Osteoblast (primary cell): ENCODE measurements at regions not wholly inside any gene's neighbourhood (a gene's known extent, or its start where the extent isn't known, plus 50 kb on each side); places are given as distances from the start of the nearest gene placed in this dataset.

ENCODE experiments used
- DNase-seq: peaks from one replicate; pipeline ENCODE4 v3.0.0; 2011; ENCODE audit warnings: low spot score, mixed read lengths; ENCODE audit not compliant: insufficient read length; ENCODE audit errors: missing footprints
- H2AFZ ChIP-seq: 2 replicates; pipeline ENCODE4 v1.6.0; 2011; ENCODE audit warnings: mild to moderate bottlenecking, low read length
- H3K27ac ChIP-seq: 2 replicates; pipeline ENCODE4 v1.5.1; 2011; ENCODE audit warnings: mild to moderate bottlenecking, low read depth, low read length, moderate library complexity
- H3K27me3 ChIP-seq: 2 replicates; pipeline ENCODE4 v1.6.0; 2012; ENCODE audit warnings: mild to moderate bottlenecking, control low read depth, inconsistent platforms, low read length, moderate library complexity; ENCODE audit not compliant: insufficient read depth
- H3K36me3 ChIP-seq: 2 replicates; pipeline ENCODE4 v1.5.1; 2011; ENCODE audit warnings: mild to moderate bottlenecking, low read length, control low read depth, moderate library complexity; ENCODE audit not compliant: insufficient read depth
- H3K4me1 ChIP-seq: 2 replicates; pipeline ENCODE4 v1.5.1; 2011; ENCODE audit warnings: mild to moderate bottlenecking, low read length, control low read depth, moderate library complexity; ENCODE audit not compliant: insufficient read depth
- H3K4me2 ChIP-seq: 2 replicates; pipeline ENCODE4 v1.6.0; 2011; ENCODE audit warnings: mild to moderate bottlenecking, low read length; ENCODE audit not compliant: insufficient read depth
- H3K4me3 ChIP-seq: fragments of 200-600 bp; sonication (generic); 3 replicates; pipeline ENCODE4 v1.5.1; 2012; ENCODE audit warnings: mild to moderate bottlenecking, low read length, inconsistent platforms; ENCODE audit not compliant: insufficient read depth
- H3K79me2 ChIP-seq: 2 replicates; pipeline ENCODE4 v1.6.0; 2012; ENCODE audit warnings: mild to moderate bottlenecking, low read length, control low read depth, inconsistent platforms; ENCODE audit not compliant: insufficient read depth
- H3K9me3 ChIP-seq: 2 replicates; pipeline ENCODE4 v1.5.1; 2011; ENCODE audit warnings: low read depth, low read length, control low read depth
- H4K20me1 ChIP-seq: 2 replicates; pipeline ENCODE4 v1.6.0; 2012; ENCODE audit warnings: mild to moderate bottlenecking, low read length, control low read depth; ENCODE audit not compliant: insufficient read depth
- TF ChIP-seq, protein P1 (sequence below): IDR thresholded peaks from 2 replicates; pipeline ENCODE4 v1.5.1; 2011; ENCODE audit warnings: mild to moderate bottlenecking, low read depth, low read length, moderate library complexity; ENCODE audit errors: extremely low read depth

DNA sequence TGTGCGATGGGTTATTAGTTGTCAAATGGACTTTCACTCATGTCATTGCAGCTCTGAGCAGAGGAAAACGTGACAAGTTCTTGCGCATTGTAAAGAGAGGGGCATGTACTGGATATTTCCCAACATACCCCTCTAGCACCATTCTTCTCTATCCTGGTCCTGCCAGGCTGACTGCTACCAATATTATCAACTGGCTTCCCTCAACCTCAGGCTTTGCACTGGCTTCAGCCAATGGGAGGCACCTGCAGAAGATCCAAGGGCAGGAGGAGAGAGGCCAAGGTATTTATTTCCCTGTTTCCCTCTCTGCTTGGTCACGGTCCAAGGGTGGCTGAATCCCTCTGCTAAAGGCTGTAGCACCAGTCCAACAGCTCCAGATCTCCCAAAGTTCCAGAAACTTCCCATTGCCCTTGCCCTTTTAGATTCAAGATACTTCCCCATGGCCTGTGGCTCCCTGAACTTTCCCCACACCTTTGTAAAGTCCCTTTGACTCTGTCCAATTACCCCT lies 175.6 kb upstream of the NECTIN1 start:
- H4K20me1 ChIP-seq = no peaks in the 10 kb centered on the region
- no peaks in the 10 kb centered on the region for H3K9me3 ChIP-seq
- H3K27ac ChIP-seq = no peak overlapping the region
- H3K36me3 ChIP-seq = no peaks in the 10 kb centered on the region
- peaks cover 7% of the 10 kb centered on the region for H3K27me3 ChIP-seq
- H3K4me1 ChIP-seq = no peaks in the 10 kb centered on the region
- H3K4me2 ChIP-seq = no peak overlapping the region
- no peak overlapping the region for H2AFZ ChIP-seq
- H3K79me2 ChIP-seq = no peaks in the 10 kb centered on the region
- TF ChIP-seq, protein P1, sequence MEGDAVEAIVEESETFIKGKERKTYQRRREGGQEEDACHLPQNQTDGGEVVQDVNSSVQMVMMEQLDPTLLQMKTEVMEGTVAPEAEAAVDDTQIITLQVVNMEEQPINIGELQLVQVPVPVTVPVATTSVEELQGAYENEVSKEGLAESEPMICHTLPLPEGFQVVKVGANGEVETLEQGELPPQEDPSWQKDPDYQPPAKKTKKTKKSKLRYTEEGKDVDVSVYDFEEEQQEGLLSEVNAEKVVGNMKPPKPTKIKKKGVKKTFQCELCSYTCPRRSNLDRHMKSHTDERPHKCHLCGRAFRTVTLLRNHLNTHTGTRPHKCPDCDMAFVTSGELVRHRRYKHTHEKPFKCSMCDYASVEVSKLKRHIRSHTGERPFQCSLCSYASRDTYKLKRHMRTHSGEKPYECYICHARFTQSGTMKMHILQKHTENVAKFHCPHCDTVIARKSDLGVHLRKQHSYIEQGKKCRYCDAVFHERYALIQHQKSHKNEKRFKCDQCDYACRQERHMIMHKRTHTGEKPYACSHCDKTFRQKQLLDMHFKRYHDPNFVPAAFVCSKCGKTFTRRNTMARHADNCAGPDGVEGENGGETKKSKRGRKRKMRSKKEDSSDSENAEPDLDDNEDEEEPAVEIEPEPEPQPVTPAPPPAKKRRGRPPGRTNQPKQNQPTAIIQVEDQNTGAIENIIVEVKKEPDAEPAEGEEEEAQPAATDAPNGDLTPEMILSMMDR = no peak
- no peak overlapping the region for H3K4me3 ChIP-seq
- DNase-seq = no peak

DNA sequence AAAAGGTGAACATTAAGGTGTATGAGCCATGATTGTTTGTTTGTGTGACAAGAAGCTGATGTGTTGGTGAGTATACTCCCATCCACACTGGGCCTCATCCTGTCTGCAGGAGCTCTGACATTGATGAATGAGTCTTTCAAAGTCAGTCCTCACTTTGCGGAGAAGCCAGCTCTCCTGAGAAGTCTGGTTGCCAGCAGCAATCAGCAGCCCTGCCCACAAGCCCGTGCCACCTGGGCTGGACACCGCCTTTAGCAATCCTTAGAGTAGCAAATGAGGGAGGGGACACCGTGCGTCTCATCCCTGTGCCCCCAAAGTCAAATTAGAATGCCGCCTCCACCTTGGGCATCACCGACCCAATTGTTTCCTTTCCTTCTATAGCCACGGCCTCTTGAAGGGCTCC lies 174.8 kb upstream of the NECTIN1 start:
- no peaks in the 10 kb centered on the region for H3K9me3 ChIP-seq
- H3K4me1 ChIP-seq = no peaks in the 10 kb centered on the region
- no peaks in the 10 kb centered on the region for H3K79me2 ChIP-seq
- H3K27me3 ChIP-seq = peaks cover 3% of the 10 kb centered on the region
- no peaks in the 10 kb centered on the region for H4K20me1 ChIP-seq
- H3K4me2 ChIP-seq = no peak overlapping the region
- no peak for DNase-seq
- TF ChIP-seq, protein P1 = no peak
- H2AFZ ChIP-seq = no peak overlapping the region
- no peaks in the 10 kb centered on the region for H3K36me3 ChIP-seq
- H3K4me3 ChIP-seq = no peak overlapping the region
- H3K27ac ChIP-seq = no peak overlapping the region

DNA sequence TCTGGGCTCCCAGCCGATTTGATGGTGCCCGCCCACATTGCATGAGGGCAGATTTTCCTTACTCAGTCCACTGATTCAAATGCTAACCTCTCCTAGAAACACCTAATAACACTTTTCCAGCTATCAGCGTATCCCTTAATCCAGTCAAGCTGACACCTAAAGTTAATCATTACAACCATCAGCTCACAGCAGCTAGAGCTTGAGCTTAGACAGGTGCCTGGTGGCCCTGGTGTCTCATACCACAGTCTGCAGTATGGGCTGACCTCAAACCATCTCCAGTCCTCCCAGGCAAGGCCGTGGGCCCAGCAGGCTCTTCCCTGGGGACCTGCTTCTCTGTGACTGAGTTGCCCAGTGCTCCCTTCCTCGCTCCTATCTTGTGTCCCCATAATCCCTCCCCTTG lies 174.4 kb upstream of the NECTIN1 start:
- no peaks in the 10 kb centered on the region for H3K4me1 ChIP-seq
- no peaks in the 10 kb centered on the region for H3K36me3 ChIP-seq
- H4K20me1 ChIP-seq = no peaks in the 10 kb centered on the region
- no peaks in the 10 kb centered on the region for H3K9me3 ChIP-seq
- no peak for DNase-seq
- H3K27me3 ChIP-seq = peaks cover 3% of the 10 kb centered on the region
- no peak overlapping the region for H2AFZ ChIP-seq
- no peak overlapping the region for H3K4me3 ChIP-seq
- TF ChIP-seq, protein P1 = no peak
- H3K79me2 ChIP-seq = no peaks in the 10 kb centered on the region
- no peak overlapping the region for H3K4me2 ChIP-seq
- H3K27ac ChIP-seq = no peak overlapping the region

DNA sequence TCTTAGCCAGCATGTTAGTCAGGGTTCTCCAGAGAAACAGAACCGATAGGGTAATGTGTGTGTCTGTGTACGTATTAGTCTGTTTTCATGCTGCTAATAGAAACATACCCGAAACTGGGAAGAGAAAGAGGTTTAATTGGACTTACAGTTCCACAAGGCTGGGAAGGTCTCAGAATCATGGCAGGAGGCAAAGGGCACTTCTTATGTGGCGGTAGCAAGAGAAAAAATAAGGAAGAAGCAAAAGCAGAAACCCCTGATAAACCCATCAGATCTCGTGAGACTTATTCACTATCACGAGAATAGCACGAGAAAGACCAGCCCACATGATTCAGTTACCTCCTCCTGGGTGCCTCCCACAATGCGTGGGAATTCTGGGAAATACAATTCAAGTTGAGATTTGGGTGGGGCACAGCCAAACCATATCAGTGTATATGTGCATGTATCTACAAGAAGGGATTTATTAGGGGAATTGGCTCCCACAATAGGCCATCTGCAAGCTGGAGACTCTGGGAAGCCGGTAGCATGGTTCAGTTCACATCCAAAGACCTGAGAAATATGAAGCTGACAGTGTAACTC lies 173.7 kb upstream of the NECTIN1 start:
- Histone ChIP-seq H3K4me1 (no peaks in the 10 kb centered on the region), H3K27me3 (peaks cover 3% of the 10 kb centered on the region), H2AFZ (no peak overlapping the region), H3K9me3 (no peaks in the 10 kb centered on the region), H4K20me1 (no peaks in the 10 kb centered on the region), H3K4me3 (no peak overlapping the region), H3K36me3 (no peaks in the 10 kb centered on the region), H3K27ac (no peak overlapping the region), H3K4me2 (no peak overlapping the region), H3K79me2 (no peaks in the 10 kb centered on the region)
- no peak for DNase-seq
- TF ChIP-seq, protein P1 = no peak
